Stomach (tissue), 8 donors: ENCODE measurements at regions not wholly inside any gene's neighbourhood (a gene's known extent, or its start where the extent isn't known, plus 50 kb on each side); places are given as distances from the start of the nearest gene placed in this dataset.

ENCODE experiments used
- DNase-seq, 2 donors: peaks; one replicate each; pipeline versions ENCODE4 v3.0.0 to v3.0.0-alpha.2; 2013 to 2019
- H3K27ac ChIP-seq, 5 donors: fragments of 200-600 bp in 4 of 5; sonication (generic) in 4 of 5; one replicate each; pipeline ENCODE4 v1.5.1; 2013 to 2019; ENCODE audit warnings: mild to moderate bottlenecking in 1 of 5, moderate library complexity in 1 of 5
- H3K27me3 ChIP-seq, 3 donors: fragments of 200-600 bp; sonication (generic); one replicate each; pipeline ENCODE4 v1.5.1; 2017 to 2019; ENCODE audit warnings: mixed run types in 1 of 3
- H3K36me3 ChIP-seq, 4 donors: fragments of 200-600 bp; sonication (generic); 1 replicate in 3 of 4; 2 replicates in 1 of 4; pipeline ENCODE4 v1.5.1; 2016 to 2019
- H3K4me1 ChIP-seq, 4 donors: fragments of 200-600 bp; sonication (generic); one replicate each; pipeline ENCODE4 v1.5.1; 2016 to 2019
- H3K4me3 ChIP-seq, 4 donors: fragments of 200-600 bp; sonication (generic) in 3 of 4; one replicate each; pipeline ENCODE4 v1.5.1; 2016 to 2019; ENCODE audit warnings: mild to moderate bottlenecking in 1 of 4
- H3K9me3 ChIP-seq, 4 donors: fragments of 200-600 bp; sonication (generic); one replicate each; pipeline ENCODE4 v1.5.1; 2016 to 2019
- EP300 ChIP-seq: sonication (generic); formaldehyde crosslinking; IDR thresholded peaks from one replicate; pipeline ENCODE4 v1.6.1; 2017; ENCODE audit warnings: antibody characterized with exemption
- POLR2A ChIP-seq, 4 donors: fragments of 450-650 bp; IDR thresholded peaks; one replicate each; pipeline ENCODE4 v1.6.1; 2016; ENCODE audit warnings: antibody characterized with exemption in 4 of 4, control low read depth in 2 of 4, mild to moderate bottlenecking in 1 of 4, moderate library complexity in 1 of 4
- POLR2AphosphoS5 ChIP-seq, 3 donors: sonication (generic); formaldehyde crosslinking; IDR thresholded peaks; one replicate each; pipeline ENCODE4 v1.6.1; 2016; ENCODE audit warnings: antibody characterized with exemption in 3 of 3
- WGBS, 5 donors: extraction: QIAGEN DNeasy Blood & Tissue Kit in 3 of 5; methylation state at CpG; one replicate each; pipeline versions ENCODE4 v1.1.5 to v1.1.7; 2013 to 2018; 5-methylcytosine and 5-hydroxymethylcytosine counted together
- intact Hi-C: fragments of 100-400 bp; cut with DNase I; formaldehyde crosslinking; loops from one replicate; pipeline ENCODE4 v1.15.1; 2023; ENCODE audit warnings: low total_unique reads
- TF ChIP-seq, protein P1 (sequence below), 7 experiments: fragments of 450-650 bp in 4 of 7; fragments of 200-600 bp in 3 of 7; sonication (generic) in 3 of 7; IDR thresholded peaks; one replicate each; pipeline ENCODE4 v1.5.1; 2016 to 2019; ENCODE audit warnings: antibody characterized with exemption in 7 of 7, control low read depth in 2 of 7, mild to moderate bottlenecking in 1 of 7
- donor health status: healthy with polysubstance abuse.
- donor health status: Bipolar disorder and iron deficiency.
- donor health status: healthy.

GRCh38 chr1:228984107-228984506 is 248.8 kb downstream of the RHOU start:
- H3K27ac ChIP-seq = no peak overlapping the region
- DNase-seq = no peak
- H3K27me3 ChIP-seq = no peaks in the 10 kb centered on the region
- TF ChIP-seq, protein P1, sequence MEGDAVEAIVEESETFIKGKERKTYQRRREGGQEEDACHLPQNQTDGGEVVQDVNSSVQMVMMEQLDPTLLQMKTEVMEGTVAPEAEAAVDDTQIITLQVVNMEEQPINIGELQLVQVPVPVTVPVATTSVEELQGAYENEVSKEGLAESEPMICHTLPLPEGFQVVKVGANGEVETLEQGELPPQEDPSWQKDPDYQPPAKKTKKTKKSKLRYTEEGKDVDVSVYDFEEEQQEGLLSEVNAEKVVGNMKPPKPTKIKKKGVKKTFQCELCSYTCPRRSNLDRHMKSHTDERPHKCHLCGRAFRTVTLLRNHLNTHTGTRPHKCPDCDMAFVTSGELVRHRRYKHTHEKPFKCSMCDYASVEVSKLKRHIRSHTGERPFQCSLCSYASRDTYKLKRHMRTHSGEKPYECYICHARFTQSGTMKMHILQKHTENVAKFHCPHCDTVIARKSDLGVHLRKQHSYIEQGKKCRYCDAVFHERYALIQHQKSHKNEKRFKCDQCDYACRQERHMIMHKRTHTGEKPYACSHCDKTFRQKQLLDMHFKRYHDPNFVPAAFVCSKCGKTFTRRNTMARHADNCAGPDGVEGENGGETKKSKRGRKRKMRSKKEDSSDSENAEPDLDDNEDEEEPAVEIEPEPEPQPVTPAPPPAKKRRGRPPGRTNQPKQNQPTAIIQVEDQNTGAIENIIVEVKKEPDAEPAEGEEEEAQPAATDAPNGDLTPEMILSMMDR (IDR thresholded peaks at IDR 0.05) = no peak
- no peak overlapping the region for H3K4me3 ChIP-seq
- 90 to 96% (median 94%) methylated on average over 1 of the region's 1 CpG for WGBS, 5 donors
- intact Hi-C loops = no loop called here
- no peaks in the 10 kb centered on the region for H3K36me3 ChIP-seq
- H3K9me3 ChIP-seq = no peaks in the 10 kb centered on the region
- H3K4me1 ChIP-seq = peaks cover 1 to 31% (median 15%) of the 10 kb centered on the region in 4 donors

DNA sequence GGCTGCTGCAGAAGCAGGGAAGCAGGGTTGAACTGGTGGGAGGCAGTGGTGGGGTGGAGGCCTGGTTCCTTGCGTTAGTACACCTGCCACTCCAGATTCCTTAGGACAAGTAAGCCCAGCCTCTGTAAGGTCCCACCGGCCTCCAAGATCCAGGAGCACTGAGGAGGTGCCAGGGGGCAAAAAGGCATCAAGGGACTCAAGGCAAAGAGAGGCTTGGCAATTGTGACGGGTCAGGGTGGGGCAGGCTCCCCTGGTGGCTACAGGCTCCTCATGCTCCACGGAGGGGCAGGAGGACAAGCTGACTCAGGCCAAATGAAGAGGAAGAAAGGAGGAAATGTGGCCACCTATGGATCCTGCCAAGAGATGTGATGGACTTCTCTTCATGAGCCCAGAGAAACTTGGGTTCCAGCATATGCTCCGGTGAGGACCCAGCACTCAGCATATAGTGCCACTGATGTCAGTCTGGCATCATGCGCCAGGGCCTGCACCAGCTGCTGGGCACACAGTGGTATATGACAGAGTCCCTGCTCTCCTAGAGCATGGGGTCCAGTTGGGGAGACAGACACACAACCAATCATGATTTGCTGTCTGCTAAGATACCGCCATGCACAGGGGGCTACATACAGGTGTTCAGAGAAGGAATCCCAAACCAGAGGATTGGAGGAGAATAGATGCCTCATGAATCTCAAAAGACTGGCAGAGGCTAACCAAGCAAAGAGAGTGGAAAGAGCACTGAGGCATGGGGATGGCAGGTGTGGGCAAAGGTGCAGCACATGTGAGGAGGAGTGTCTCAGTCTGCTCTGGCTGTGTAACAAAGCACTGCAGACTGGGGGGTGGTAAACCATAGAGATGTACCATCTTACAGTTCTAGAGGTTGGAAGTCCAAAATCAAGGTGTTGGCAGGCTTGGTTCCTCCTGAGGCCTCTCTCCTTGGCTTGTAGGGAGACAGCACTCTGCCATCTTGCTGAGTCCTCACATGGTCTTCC is 249.7 kb downstream of the RHOU start:
- Histone ChIP-seq H3K4me3 (no peak overlapping the region), H3K4me1 (peaks cover 2 to 33% (median 15%) of the 10 kb centered on the region in 4 donors), H3K36me3 (no peaks in the 10 kb centered on the region), H3K9me3 (no peaks in the 10 kb centered on the region), H3K27me3 (no peaks in the 10 kb centered on the region), H3K27ac (no peak overlapping the region)
- TF ChIP-seq POLR2AphosphoS5 (IDR thresholded peaks at IDR 0.05) = no peak
- no peak for TF ChIP-seq EP300
- TF ChIP-seq, protein P1 (IDR thresholded peaks at IDR 0.05) = no peak
- no peak for TF ChIP-seq POLR2A (IDR thresholded peaks at IDR 0.05)
- 89 to 95% (median 92%) methylated on average over 6 to 7 of the region's 7 CpGs for WGBS, 5 donors
- no peak for DNase-seq
- intact Hi-C loops = no loop called here

DNA sequence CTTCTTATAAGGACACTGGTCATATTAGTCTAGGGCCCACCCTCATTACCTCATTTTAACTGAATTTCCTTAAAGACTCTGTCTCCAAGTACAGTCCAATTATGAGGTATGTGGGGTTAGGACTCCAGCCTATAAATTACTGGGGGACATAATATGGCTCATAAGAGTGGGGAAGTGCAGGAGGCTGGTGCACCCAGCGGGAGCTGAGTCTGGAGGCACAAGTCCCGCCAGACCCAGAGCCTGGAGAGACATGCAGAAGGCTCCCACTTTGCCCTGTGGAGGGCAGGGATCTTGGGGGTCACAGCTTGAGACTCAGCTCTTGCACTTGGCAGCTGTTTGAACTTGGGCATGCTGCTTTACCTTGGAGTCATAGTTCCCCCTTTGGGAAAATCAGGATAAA is 250.4 kb downstream of the RHOU start:
- Histone ChIP-seq H3K36me3 (no peaks in the 10 kb centered on the region), H3K4me3 (no peak overlapping the region), H3K4me1 (peaks cover 9 to 40% (median 21%) of the 10 kb centered on the region in 4 donors), H3K9me3 (no peaks in the 10 kb centered on the region), H3K27ac (no peak overlapping the region), H3K27me3 (no peaks in the 10 kb centered on the region)
- intact Hi-C loops = no loop called here
- DNase-seq = no peak
- TF ChIP-seq, protein P1 (IDR thresholded peaks at IDR 0.05) = no peak
- no peak for TF ChIP-seq EP300
- no peak for TF ChIP-seq POLR2AphosphoS5 (IDR thresholded peaks at IDR 0.05)
- TF ChIP-seq POLR2A (IDR thresholded peaks at IDR 0.05) = no peak
- WGBS, 5 donors = 96 to 100% (median 97%) methylated on average over 2 of the region's 2 CpGs

DNA sequence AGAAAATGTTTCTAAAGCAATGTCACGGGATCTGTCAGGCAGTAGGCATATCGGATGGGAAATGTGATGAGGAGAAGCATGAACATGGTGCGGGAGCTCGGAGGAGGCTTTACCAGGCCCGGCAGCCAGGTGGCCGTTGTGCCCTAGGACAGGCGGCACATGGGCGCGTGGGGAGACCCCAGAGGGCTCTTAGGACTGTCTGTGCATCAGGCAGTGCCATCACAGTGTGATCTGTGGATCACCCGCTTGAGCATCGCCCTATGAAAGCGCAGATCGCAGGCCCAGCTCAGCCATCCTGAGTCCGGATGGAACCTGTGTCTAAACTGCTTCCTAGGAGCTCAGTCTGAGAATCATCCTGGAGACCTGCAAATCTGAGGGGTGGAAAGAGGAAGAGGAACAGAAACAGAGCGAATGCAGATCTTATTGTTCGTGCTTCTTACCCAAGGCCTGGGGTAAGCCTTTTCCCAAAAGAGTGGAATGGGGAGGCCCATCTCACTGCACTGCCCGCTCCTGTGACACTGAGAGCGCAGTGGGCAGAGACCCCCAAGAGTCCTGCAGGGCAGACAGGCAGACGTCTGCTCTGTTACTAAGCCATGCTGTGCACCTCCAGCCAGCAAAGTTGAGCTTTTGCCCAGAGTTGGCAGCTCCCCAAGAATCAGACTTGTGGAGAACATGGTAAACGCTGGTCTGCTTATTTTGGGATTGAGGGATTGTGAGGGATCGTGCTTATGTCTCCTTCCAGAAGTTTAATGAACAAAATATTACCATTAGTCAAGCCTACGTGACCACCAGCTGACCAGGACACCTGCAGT is 251.0 kb downstream of the RHOU start:
- intact Hi-C loops = no loop called here
- Histone ChIP-seq H3K9me3 (no peaks in the 10 kb centered on the region), H3K4me1 (peaks cover 14 to 44% (median 26%) of the 10 kb centered on the region in 4 donors), H3K27me3 (no peaks in the 10 kb centered on the region), H3K36me3 (no peaks in the 10 kb centered on the region), H3K4me3 (no peak overlapping the region), H3K27ac (peak overlapping the region in 2 of 5 donors; percentile 44 to 73)
- no peak for TF ChIP-seq POLR2AphosphoS5 (IDR thresholded peaks at IDR 0.05)
- no peak for TF ChIP-seq POLR2A (IDR thresholded peaks at IDR 0.05)
- no peak for TF ChIP-seq EP300
- TF ChIP-seq, protein P1 (IDR thresholded peaks at IDR 0.05) = no peak
- 67 to 75% (median 74%) methylated on average over 19 to 22 of the region's 22 CpGs for WGBS, 5 donors
- DNase-seq = peak; percentile 72 to 83
